ENCODE measurements at regions not wholly inside any gene's neighbourhood (a gene's known extent, or its start where the extent isn't known, plus 50 kb on each side); places are given as distances from the start of the nearest gene placed in this dataset.

DNA sequence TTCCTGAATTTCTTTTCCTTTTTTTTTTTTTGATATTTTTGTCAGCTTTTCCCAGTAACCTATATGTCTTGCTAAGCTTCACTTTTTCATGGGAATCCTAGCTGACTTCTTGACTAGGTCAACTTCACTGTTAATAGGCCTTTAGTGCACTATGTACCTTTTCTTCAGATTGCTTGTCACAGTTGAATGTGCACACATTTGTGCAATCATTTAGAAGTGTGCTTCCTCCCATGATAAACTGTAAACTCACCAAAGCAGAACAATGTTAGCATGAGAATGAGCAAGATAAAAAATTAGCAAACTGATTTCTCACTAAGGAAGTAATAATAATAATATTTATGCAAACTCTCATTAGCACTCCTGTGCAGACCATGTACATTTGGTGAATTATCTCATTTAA is 173.2 kb downstream of the PABPC4L start:
- H3K4me3 ChIP-seq (ENCODE audit: low read depth, low read length): no peak overlapping the region
- TF ChIP-seq, protein P1, sequence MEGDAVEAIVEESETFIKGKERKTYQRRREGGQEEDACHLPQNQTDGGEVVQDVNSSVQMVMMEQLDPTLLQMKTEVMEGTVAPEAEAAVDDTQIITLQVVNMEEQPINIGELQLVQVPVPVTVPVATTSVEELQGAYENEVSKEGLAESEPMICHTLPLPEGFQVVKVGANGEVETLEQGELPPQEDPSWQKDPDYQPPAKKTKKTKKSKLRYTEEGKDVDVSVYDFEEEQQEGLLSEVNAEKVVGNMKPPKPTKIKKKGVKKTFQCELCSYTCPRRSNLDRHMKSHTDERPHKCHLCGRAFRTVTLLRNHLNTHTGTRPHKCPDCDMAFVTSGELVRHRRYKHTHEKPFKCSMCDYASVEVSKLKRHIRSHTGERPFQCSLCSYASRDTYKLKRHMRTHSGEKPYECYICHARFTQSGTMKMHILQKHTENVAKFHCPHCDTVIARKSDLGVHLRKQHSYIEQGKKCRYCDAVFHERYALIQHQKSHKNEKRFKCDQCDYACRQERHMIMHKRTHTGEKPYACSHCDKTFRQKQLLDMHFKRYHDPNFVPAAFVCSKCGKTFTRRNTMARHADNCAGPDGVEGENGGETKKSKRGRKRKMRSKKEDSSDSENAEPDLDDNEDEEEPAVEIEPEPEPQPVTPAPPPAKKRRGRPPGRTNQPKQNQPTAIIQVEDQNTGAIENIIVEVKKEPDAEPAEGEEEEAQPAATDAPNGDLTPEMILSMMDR (IDR thresholded peaks at IDR 0.05; ENCODE audit: insufficient read depth, low read depth, low read length, missing control alignments): no peak

DNA sequence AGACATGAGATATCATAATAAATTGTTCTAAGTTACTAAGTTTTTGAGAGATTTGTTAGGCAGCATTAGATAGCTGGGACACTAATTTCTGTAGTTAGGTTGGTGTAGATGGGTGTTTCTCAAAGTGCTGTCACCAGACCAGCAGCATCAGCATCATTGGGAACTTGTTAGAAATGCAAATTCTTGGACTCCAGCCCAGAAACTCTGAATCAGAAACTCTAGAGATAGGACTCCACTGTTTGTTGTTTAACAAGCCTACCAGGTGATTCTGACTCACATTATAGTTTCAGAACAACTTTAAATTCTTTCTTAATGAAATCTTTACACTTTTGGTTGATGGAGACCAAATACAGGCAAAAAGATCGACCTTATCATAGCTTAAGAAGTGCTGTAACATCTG is 173.7 kb downstream of the PABPC4L start:
- TF ChIP-seq, protein P1 (IDR thresholded peaks at IDR 0.05; ENCODE audit: insufficient read depth, low read depth, low read length, missing control alignments): no peak
- no peak overlapping the region for H3K4me3 ChIP-seq (ENCODE audit: low read depth, low read length)
- no peak for DNase-seq (ENCODE audit: low read depth)

More for the DNA sequence above, 173.2 kb downstream of the PABPC4L start:
- DNase-seq (ENCODE audit: low read depth): no peak

DNA sequence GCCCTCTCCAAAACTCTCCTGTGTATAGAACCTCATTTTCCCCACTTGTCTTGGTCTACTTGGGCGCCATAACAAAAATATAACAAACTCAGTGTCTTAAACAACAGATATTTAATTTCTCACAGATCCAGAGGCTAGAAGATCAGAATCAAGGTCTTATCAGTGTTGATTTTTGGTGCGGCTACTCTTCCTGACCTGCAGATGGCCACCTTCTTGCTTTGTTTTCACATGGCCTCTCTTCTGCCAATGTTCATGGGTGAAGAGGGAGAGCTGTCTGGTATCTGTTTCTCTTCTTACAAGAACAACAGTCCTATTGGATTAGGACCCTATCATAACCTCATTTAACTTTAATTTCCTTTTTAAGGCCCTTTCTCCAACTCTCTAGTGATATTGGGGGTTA is 177.3 kb downstream of the PABPC4L start:
- DNase-seq (ENCODE audit: low read depth): peak; percentile 1
- TF ChIP-seq, protein P1 (IDR thresholded peaks at IDR 0.05; ENCODE audit: insufficient read depth, low read depth, low read length, missing control alignments): no peak
- H3K4me3 ChIP-seq (ENCODE audit: low read depth, low read length): no peak overlapping the region

DNA sequence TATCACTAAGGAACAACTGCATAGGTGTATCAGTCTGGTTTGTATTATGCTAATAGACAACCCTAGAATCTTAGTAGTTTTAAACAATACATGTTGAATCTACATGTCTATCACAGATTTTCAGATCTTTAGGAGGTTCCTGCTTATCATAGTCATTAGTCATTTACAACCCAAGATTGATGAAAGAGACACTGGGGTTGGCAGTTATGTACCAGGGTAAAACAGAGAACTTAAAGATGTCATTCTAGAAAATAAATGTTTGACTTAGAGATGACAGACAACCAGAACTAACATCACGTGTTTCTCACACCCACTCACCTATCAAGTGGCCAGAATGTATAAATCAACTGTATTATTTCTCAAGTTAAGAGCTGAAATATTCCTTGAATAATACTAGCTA is 181.9 kb downstream of the PABPC4L start:
- TF ChIP-seq, protein P1 (IDR thresholded peaks at IDR 0.05; ENCODE audit: insufficient read depth, low read depth, low read length, missing control alignments): no peak
- no peak for DNase-seq (ENCODE audit: low read depth)

DNA sequence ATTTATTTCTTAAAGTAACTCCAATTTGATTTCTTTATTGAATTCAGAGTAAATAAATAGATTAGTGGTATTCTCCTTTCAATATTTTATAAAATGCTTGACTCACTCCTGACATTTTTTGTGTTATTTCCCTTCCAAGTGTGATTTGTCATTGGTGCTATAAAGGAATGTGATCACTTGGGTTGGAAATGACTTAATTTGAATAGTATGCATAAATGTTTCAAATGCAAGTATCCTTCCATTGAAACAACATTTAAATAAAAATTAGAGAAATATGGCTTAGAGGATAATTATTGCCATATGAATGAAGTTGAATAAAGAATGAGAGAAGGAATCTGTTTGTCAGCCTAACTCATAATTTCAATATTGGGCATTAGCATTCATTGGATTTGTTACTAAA is 182.7 kb downstream of the PABPC4L start:
- no peak for DNase-seq (ENCODE audit: low read depth)
- TF ChIP-seq, protein P1 (IDR thresholded peaks at IDR 0.05; ENCODE audit: insufficient read depth, low read depth, low read length, missing control alignments): no peak
- no peak overlapping the region for H3K4me3 ChIP-seq (ENCODE audit: low read depth, low read length)

More for the DNA sequence above, 181.9 kb downstream of the PABPC4L start:
- H3K4me3 ChIP-seq (ENCODE audit: low read depth, low read length): no peak overlapping the region

DNA sequence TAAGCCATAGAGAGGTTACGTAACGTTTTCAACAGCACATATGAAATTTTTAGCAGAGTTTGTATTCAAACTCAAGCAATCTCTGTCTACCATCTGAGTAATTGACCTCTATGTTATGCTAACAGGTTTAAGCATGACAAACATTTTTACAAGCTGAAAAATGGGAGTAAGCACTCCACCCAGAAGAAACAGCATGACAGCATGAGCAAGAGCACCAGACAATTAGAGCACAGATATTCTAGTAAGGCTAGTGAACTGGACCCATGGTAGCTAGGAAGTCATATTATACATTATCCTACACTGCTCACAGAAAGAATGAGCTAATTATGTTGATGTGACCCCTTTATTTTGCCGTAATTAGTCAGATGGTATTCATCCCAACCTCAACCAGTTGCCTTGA is 200.5 kb downstream of the PABPC4L start:
- no peak for DNase-seq (ENCODE audit: low read depth)
- TF ChIP-seq, protein P1 (IDR thresholded peaks at IDR 0.05; ENCODE audit: insufficient read depth, low read depth, low read length, missing control alignments): no peak
- no peak overlapping the region for H3K4me3 ChIP-seq (ENCODE audit: low read depth, low read length)

DNA sequence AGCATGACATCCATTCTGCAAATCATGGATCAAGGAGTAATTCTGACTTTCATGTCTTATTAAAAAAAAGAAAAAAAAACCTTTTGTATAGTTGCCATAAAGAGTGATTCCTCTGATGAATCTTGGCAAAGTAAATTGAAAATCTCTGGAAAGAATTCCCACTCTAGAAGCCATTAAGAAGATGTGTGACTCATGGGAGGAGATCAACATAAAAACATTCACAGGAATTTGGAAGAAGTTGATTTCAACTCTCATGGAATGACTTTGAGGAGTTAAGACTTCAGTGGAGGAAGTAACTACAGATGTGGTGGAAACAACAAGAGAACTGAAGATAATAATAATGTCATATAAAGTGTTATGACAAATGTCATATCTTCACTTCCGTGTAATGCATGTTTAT is 204.2 kb downstream of the PABPC4L start:
- TF ChIP-seq, protein P1 (IDR thresholded peaks at IDR 0.05; ENCODE audit: insufficient read depth, low read depth, low read length, missing control alignments): no peak
- no peak overlapping the region for H3K4me3 ChIP-seq (ENCODE audit: low read depth, low read length)
- no peak for DNase-seq (ENCODE audit: low read depth)

All from GM12865 (cell line).